HEK293T (cell line): ENCODE measurements at regions not wholly inside any gene's neighbourhood (a gene's known extent, or its start where the extent isn't known, plus 50 kb on each side); places are given as distances from the start of the nearest gene placed in this dataset.

Experiments used
- CTCF ChIA-PET: fragments of 350-600 bp; formaldehyde crosslinking; extraction: SDS; loops from one replicate; lab custom pipeline; 2021; ENCODE audit warnings: antibody characterized with exemption, inconsistent platforms; lab: Yijun Ruan, JAX
- POLR2A ChIA-PET: fragments of 350-600 bp; formaldehyde crosslinking; extraction: SDS; loops from one replicate; lab custom pipeline; 2020; ENCODE audit warnings: antibody characterized with exemption, inconsistent platforms; lab: Yijun Ruan, JAX
- DNase-seq: peaks from one replicate; pipeline ENCODE4 v3.0.0; 2012; ENCODE audit warnings: mixed read lengths; ENCODE audit errors: extremely low spot score
- ARNT ChIP-seq: fragments of 450-650 bp; IDR thresholded peaks from 2 replicates; pipeline ENCODE4 v1.6.1; 2017; ENCODE audit warnings: mild to moderate bottlenecking
- BHLHE40 ChIP-seq: fragments of 450-650 bp; IDR thresholded peaks from 2 replicates; pipeline ENCODE4 v1.6.1; 2016; ENCODE audit warnings: mild to moderate bottlenecking, moderate library complexity, borderline replicate concordance
- CTBP1 ChIP-seq: fragments of 450-650 bp; IDR thresholded peaks from 2 replicates; pipeline ENCODE4 v1.6.1; 2016; ENCODE audit warnings: borderline replicate concordance
- ELF4 ChIP-seq: fragments of 450-650 bp; IDR thresholded peaks from 2 replicates; pipeline ENCODE4 v1.6.1; 2017; ENCODE audit warnings: antibody characterized with exemption
- FOXA1 ChIP-seq: fragments of 450-650 bp; IDR thresholded peaks from 2 replicates; pipeline ENCODE4 v1.6.1; 2016; ENCODE audit warnings: mild to moderate bottlenecking
- FOXK2 ChIP-seq: fragments of 450-650 bp; IDR thresholded peaks from 2 replicates; pipeline ENCODE4 v1.6.1; 2016; ENCODE audit warnings: mild to moderate bottlenecking
- FOXM1 ChIP-seq: fragments of 450-650 bp; IDR thresholded peaks from 2 replicates; pipeline ENCODE4 v1.6.1; 2017; ENCODE audit warnings: mild to moderate bottlenecking, borderline replicate concordance
- HDGF ChIP-seq: fragments of 450-650 bp; IDR thresholded peaks from 2 replicates; pipeline ENCODE4 v1.6.1; 2017; ENCODE audit warnings: antibody characterized with exemption, borderline replicate concordance
- L3MBTL2 ChIP-seq: fragments of 450-650 bp; conservative IDR thresholded peaks from 2 replicates; pipeline ENCODE4 v1.6.1; 2016; ENCODE audit warnings: mild to moderate bottlenecking
- LEF1 ChIP-seq: fragments of 450-650 bp; IDR thresholded peaks from 2 replicates; pipeline ENCODE4 v1.6.1; 2017; ENCODE audit warnings: mild to moderate bottlenecking, borderline replicate concordance
- NFRKB ChIP-seq: fragments of 450-650 bp; IDR thresholded peaks from 2 replicates; pipeline ENCODE4 v1.6.1; 2016; ENCODE audit warnings: mild to moderate bottlenecking, moderate library complexity
- SP1 ChIP-seq: fragments of 450-650 bp; IDR thresholded peaks from 2 replicates; pipeline ENCODE4 v1.6.1; 2017
- SUZ12 ChIP-seq: fragments of 450-650 bp; IDR thresholded peaks from 2 replicates; pipeline ENCODE4 v1.6.1; 2016; ENCODE audit warnings: mild to moderate bottlenecking
- TARDBP ChIP-seq: fragments of 450-650 bp; IDR thresholded peaks from 2 replicates; pipeline ENCODE4 v1.6.1; 2016
- ZNF384 ChIP-seq: fragments of 450-650 bp; IDR thresholded peaks from 2 replicates; pipeline ENCODE4 v1.6.1; 2016
- TF ChIP-seq, protein P1 (sequence below): fragments of 450-650 bp; IDR thresholded peaks from 2 replicates; pipeline ENCODE4 v1.6.1; 2016

DNA sequence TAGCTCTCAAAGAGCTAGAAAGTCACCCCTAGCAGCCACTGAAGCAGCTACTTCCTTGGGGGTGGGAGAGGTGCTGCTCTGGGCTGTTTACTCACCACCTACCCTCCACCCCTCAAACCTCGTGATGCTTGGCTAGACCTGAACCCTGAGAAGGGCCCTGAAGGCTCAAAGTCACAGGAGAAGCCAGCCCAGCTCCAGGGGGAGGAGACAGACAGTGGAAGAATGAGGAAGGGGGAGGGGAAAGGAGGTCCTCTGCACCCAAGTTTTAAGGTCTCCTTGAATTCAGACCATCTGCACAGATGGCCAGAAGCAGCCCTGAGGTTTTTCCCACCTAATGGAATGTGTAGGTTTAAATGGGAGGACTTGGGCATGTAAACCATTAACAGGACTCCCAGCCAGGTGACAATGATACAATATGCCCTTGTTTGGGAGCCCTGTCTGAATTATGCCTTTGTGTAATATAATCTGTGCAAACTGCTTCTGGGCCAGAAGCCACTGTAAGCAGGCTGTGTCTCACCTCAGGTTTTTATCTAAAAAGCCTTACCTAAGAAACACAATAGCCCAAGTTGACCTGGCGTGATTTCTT lies 180.5 kb downstream of the PIK3R1 start:
- TF ChIP-seq SP1 (no peak), FOXM1 (no peak), LEF1 (no peak), SUZ12 (no peak), ARNT (no peak), L3MBTL2 (no peak), HDGF (no peak), BHLHE40 (no peak)
- TF ChIP-seq, protein P1, sequence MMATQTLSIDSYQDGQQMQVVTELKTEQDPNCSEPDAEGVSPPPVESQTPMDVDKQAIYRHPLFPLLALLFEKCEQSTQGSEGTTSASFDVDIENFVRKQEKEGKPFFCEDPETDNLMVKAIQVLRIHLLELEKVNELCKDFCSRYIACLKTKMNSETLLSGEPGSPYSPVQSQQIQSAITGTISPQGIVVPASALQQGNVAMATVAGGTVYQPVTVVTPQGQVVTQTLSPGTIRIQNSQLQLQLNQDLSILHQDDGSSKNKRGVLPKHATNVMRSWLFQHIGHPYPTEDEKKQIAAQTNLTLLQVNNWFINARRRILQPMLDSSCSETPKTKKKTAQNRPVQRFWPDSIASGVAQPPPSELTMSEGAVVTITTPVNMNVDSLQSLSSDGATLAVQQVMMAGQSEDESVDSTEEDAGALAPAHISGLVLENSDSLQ = no peak
- POLR2A ChIA-PET = no interaction called here
- CTCF ChIA-PET = interaction anchor here (0.6 kb wide), 1 partner anchor 29 kb away, joined by 3 read pairs; no protein-coding TSS in a partner anchor
- DNase-seq = no peak

DNA sequence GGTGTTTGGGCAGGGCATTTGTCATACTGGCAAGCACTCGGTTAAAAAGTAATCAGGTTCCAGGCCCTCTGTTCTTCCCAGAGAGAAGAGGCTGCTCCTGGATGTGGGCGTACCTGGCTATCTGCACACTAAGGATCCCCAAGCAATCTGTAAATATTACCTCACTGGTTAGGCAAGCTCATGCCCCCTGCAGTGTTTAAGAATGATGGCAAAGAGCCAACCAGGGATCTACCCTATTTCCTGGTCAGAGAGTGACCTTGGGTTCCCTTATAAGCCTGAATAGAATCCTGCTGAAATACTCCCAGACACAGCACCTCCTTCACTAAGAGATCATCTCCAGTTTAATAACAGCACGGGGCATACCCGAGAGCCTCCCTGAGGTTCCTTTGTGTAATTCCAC lies 181.2 kb downstream of the PIK3R1 start:
- POLR2A ChIA-PET = no interaction called here
- DNase-seq = no peak
- CTCF ChIA-PET = no interaction called here
- TF ChIP-seq, protein P1 = no peak
- TF ChIP-seq FOXK2 (no peak), FOXM1 (no peak), BHLHE40 (no peak), LEF1 (no peak), ARNT (no peak), CTBP1 (no peak), NFRKB (no peak), TARDBP (no peak), FOXA1 (no peak)

DNA sequence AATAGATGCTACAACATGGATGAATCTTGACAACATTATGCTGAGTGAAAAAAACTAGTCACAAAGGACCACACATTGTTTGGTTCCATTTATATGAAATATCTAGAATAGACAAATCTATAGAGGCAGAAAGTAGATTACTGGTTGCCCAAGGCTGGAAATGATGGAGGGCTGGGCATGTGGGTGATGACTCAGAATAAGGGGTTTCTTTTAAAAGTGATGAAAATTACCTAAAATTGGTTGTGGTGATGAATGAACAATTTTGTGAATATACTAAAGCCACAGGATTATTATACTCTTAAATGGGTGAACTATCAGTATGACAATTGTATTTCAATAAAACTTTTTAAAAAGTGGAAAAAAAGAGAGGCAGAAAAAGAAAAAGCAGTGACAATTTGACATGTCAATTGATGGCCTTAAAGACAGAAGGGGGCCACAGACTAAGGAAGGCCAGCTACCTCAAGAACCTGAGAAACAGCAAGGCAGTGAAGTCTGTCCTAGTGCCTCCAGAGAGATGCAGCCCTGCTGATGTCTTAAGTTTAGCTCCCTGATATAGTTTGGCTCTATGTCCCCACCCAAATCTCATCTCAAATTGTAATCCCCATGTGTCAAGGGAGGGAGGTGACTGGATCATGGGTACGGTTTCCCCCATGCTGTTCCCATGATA lies 182.7 kb downstream of the PIK3R1 start:
- DNase-seq = no peak
- TF ChIP-seq TARDBP (no peak), SP1 (no peak), CTBP1 (no peak), BHLHE40 (no peak), SUZ12 (no peak), HDGF (no peak), FOXK2 (no peak), ELF4 (no peak), NFRKB (no peak), L3MBTL2 (no peak), LEF1 (no peak), FOXA1 (no peak), ARNT (no peak), FOXM1 (no peak)
- TF ChIP-seq, protein P1 = no peak
- ChIA-PET CTCF (no interaction called here), POLR2A (no interaction called here)

DNA sequence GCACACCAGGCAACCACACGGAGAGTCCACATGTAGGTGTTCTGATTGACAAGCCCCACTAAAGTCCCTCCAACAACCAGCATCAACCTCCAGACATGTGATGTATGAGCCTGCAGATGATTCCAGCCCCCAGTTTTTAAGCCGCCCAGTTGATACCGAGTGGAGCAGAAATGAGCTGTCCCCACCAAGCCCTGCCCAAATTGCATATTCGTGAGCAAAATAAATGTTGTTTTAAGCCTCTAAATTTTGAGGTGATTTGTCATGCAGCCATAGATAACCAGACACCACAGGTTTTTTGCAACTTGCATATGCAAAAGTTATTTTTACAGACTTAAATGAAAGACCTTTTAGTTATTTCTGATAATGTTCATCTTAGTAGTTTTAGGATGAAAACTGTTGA lies 187.7 kb downstream of the PIK3R1 start:
- TF ChIP-seq TARDBP (no peak), FOXK2 (no peak), L3MBTL2 (no peak), NFRKB (no peak), ARNT (no peak), ELF4 (no peak), FOXA1 (no peak), SP1 (no peak), HDGF (no peak), FOXM1 (no peak), SUZ12 (no peak), ZNF384 (no peak), LEF1 (no peak), BHLHE40 (no peak), CTBP1 (no peak)
- TF ChIP-seq, protein P1 = no peak
- no peak for DNase-seq
- POLR2A ChIA-PET = no interaction called here
- CTCF ChIA-PET = no interaction called here

DNA sequence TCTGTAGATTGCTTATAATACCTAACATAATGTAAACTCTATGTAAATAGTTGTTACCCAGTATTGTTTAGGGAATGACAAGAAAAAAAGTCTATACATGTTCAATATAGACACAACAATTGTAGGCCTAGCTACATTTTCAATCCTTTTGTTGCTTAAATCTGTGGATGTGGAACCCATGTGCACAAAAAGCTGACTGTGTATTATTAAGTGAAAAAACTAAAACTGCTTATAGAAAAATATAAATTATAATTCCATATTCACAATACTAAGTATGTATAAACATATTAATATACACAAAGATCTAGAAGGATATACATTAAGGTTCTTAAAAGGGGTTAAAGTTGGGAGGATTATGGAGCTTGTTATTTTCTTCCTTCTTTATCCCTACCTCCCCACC lies 188.7 kb downstream of the PIK3R1 start:
- no peak for DNase-seq
- TF ChIP-seq L3MBTL2 = no peak
- CTCF ChIA-PET = interaction anchor here (0.6 kb wide), 1 partner anchor 11 kb away, joined by 3 read pairs; no protein-coding TSS in a partner anchor
- POLR2A ChIA-PET = no interaction called here
